GM18873 (cell line): ENCODE measurements at regions not wholly inside any gene's neighbourhood (a gene's known extent, or its start where the extent isn't known, plus 50 kb on each side); places are given as distances from the start of the nearest gene placed in this dataset.
A peak's percentile ranks its signal among the peaks of the same experiment; 100 is the strongest.
"Not testable (repeated sequence)": the region's sequence is repeated elsewhere in the genome, so short reads cannot be mapped to it uniquely, and the experiment has no call there.

Experiments
- ATAC-seq: cut with Tn5 transposase; IDR thresholded peaks from one replicate; pipeline ENCODE4 v1.9.1; 2021; ENCODE audit warnings: mild to moderate bottlenecking, moderate library complexity, moderate number of reproducible peaks; ENCODE audit not compliant: unreplicated experiment, low FRiP score

- not testable (repeated sequence) for ATAC-seq
These were observed 575.5 kb downstream of the TTLL7 start for GRCh38 chr1:83423382-83423781.

GRCh38 chr1:83418558-83418957, 580.4 kb downstream of the TTLL7 start:
- ATAC-seq = no peak

GRCh38 chr1:83413839-83414107, 585.2 kb downstream of the TTLL7 start:
- not testable (repeated sequence) for ATAC-seq

- not testable (repeated sequence) for ATAC-seq
These were observed 588.1 kb downstream of the TTLL7 start for GRCh38 chr1:83410746-83411413.

GRCh38 chr1:83406693-83407371, 592.1 kb downstream of the TTLL7 start:
- peak; percentile 35 for ATAC-seq

- peak; percentile 67 for ATAC-seq
These were observed 593.1 kb downstream of the TTLL7 start for GRCh38 chr1:83405789-83406188.

- not testable (repeated sequence) for ATAC-seq
These were observed 595.4 kb downstream of the TTLL7 start for GRCh38 chr1:83403500-83403899.

- ATAC-seq = not testable (repeated sequence)
These were observed 597.8 kb downstream of the TTLL7 start for GRCh38 chr1:83401146-83401545.

- not testable (repeated sequence) for ATAC-seq
These were observed 598.8 kb downstream of the TTLL7 start for GRCh38 chr1:83400173-83400572.

GRCh38 chr1:83398125-83398524, 600.8 kb downstream of the TTLL7 start:
- not testable (repeated sequence) for ATAC-seq

- not testable (repeated sequence) for ATAC-seq
These were observed 603.8 kb downstream of the TTLL7 start for GRCh38 chr1:83395130-83395529.

GRCh38 chr1:83386946-83387345, 612.0 kb downstream of the TTLL7 start:
- not testable (repeated sequence) for ATAC-seq

- not testable (repeated sequence) for ATAC-seq
These were observed 615.8 kb downstream of the TTLL7 start for GRCh38 chr1:83383107-83383506.

- not testable (repeated sequence) for ATAC-seq
These were observed 625.9 kb downstream of the TTLL7 start for GRCh38 chr1:83373018-83373417.

- not testable (repeated sequence) for ATAC-seq
These were observed 629.1 kb downstream of the TTLL7 start for GRCh38 chr1:83369853-83370252.

- ATAC-seq = not testable (repeated sequence)
These were observed 633.6 kb downstream of the TTLL7 start for GRCh38 chr1:83365320-83365719.

- ATAC-seq = not testable (repeated sequence)
These were observed 653.6 kb downstream of the TTLL7 start for GRCh38 chr1:83345375-83345774.

- not testable (repeated sequence) for ATAC-seq
These were observed 655.2 kb downstream of the TTLL7 start for GRCh38 chr1:83343767-83344166.

- ATAC-seq = not testable (repeated sequence)
These were observed 655.9 kb downstream of the TTLL7 start for GRCh38 chr1:83342995-83343394.

GRCh38 chr1:83332308-83332707, 666.6 kb downstream of the TTLL7 start:
- not testable (repeated sequence) for ATAC-seq

GRCh38 chr1:83318366-83318765, 680.6 kb downstream of the TTLL7 start:
- no peak for ATAC-seq

GRCh38 chr1:83315446-83315845, 683.5 kb downstream of the TTLL7 start:
- ATAC-seq = not testable (repeated sequence)
